ENCODE measurements at regions not wholly inside any gene's neighbourhood (a gene's known extent, or its start where the extent isn't known, plus 50 kb on each side); places are given as distances from the start of the nearest gene placed in this dataset.

- TF ChIP-seq EZH2phosphoT487 (conservative IDR thresholded peaks at IDR 0.05; ENCODE audit: low read length) (no peak), CTCF (IDR thresholded peaks at IDR 0.05; ENCODE audit: insufficient read depth, low read length, poor library complexity, severe bottlenecking) (no peak)
These were observed 348.3 kb upstream of the RSPO3 start for GRCh38 chr6:126770176-126770575.
